ENCODE measurements at regions not wholly inside any gene's neighbourhood (a gene's known extent, or its start where the extent isn't known, plus 50 kb on each side); places are given as distances from the start of the nearest gene placed in this dataset.

GRCh38 chr9:3629495-3629894 lies 103.7 kb upstream of the RFX3 start:
- no peak overlapping the region for H3K4me3 ChIP-seq (ENCODE audit: low read depth, low read length)
- no peak for TF ChIP-seq CTCF (IDR thresholded peaks at IDR 0.05; ENCODE audit: low read depth, low read length)
- DNase-seq: no peak
- no peaks in the 10 kb centered on the region for H3K9me3 ChIP-seq
- no peaks in the 10 kb centered on the region for H3K36me3 ChIP-seq
- no peaks in the 10 kb centered on the region for H3K4me1 ChIP-seq
- peaks cover 6% of the 10 kb centered on the region; the same call in 1 of the 2 replicates for H3K27me3 ChIP-seq

DNA sequence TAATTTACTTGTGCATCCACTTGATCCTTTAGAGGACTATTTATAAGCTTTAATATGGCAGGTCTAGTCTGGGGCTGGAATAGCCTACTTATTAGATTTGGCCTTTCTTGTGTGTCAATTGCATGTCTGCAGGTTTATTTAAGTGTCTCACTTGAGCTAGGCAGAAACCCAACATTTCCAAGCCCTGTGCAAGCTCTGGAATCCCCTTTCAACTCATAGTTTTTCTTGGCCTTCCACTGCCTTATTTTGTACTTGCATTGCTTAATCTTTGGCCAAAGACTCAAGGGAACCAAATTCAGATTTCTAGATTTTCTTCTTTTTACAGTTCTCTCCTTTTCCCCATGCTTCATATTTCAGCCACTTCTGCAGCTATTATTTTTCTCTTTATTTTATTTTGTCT lies 102.4 kb upstream of the RFX3 start:
- Histone ChIP-seq H3K4me3 (ENCODE audit: low read depth, low read length) (no peak overlapping the region), H3K4me1 (no peaks in the 10 kb centered on the region), H3K9me3 (no peaks in the 10 kb centered on the region), H3K36me3 (no peaks in the 10 kb centered on the region), H3K27me3 (peaks cover 3% of the 10 kb centered on the region; the same call in 1 of the 2 replicates)
- no peak for DNase-seq
- TF ChIP-seq CTCF (IDR thresholded peaks at IDR 0.05; ENCODE audit: low read depth, low read length): no peak

DNA sequence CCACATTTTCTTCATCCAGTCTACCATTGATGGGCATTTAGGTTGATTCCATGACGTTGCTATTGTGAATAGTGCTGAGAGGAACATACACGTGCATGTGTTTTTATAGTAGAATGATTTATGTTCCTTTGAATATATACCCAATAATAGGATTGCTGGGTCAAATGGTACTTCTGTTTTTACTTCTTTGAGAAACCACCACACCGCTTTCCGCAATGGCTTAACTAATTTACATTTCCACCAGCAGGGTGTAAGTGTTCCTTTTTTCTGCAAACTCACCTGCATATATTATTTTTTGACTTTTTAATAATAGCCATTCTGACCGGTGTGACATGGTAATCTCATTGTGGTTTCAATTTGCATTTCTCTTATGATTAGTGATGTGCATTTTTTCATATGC lies 82.2 kb upstream of the RFX3 start:
- H3K4me3 ChIP-seq (ENCODE audit: low read depth, low read length): no peak overlapping the region
- no peak for TF ChIP-seq CTCF (IDR thresholded peaks at IDR 0.05; ENCODE audit: low read depth, low read length)
- no peaks in the 10 kb centered on the region for H3K9me3 ChIP-seq
- H3K36me3 ChIP-seq: no peaks in the 10 kb centered on the region
- no peaks in the 10 kb centered on the region for H3K4me1 ChIP-seq
- DNase-seq: no peak
- peaks cover 21% of the 10 kb centered on the region for H3K27me3 ChIP-seq

DNA sequence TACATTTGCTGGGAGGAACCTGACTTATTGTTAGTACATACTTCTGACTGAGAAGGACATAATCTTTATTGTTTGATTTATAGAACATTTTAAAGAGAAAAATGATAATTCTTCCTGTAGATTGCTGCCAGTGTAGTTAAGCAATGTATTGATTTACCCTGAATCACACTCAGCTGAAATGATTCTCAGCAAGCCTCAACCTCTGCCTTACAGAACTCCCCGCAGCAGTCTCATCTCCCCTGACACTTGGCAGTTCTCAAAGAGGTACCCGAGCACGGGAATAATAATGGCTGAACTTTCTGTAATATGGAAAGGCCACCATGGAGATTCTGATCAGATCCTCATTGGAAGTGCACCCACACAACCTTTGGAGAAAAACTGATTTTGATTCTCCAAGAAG lies 74.9 kb upstream of the RFX3 start:
- H3K27me3 ChIP-seq: peaks cover 16% of the 10 kb centered on the region
- H3K9me3 ChIP-seq: no peaks in the 10 kb centered on the region
- no peak overlapping the region for H3K4me3 ChIP-seq (ENCODE audit: low read depth, low read length)
- H3K36me3 ChIP-seq: no peaks in the 10 kb centered on the region
- no peak for TF ChIP-seq CTCF (IDR thresholded peaks at IDR 0.05; ENCODE audit: low read depth, low read length)
- no peaks in the 10 kb centered on the region for H3K4me1 ChIP-seq
- no peak for DNase-seq

DNA sequence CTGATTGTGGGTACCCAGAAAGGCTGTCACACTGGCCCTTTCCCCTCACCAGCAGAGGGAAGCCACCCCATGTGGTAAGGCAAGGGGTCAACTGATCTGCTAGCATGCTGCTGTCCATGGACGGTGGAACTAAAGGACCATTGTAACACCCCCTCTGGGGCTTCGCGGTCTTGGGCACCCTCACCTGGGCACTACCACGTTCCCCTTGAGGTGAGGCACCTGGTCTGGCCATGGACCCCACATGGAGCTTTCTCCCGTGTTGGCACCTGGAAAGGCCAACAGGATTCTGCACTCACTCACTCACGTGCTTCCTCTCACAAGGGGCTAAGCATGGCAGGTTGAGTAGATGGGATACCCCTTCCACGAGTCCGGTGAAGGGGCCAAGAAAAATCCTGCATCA lies 72.0 kb upstream of the RFX3 start:
- TF ChIP-seq CTCF (IDR thresholded peaks at IDR 0.05; ENCODE audit: low read depth, low read length): no peak
- Histone ChIP-seq H3K4me3 (ENCODE audit: low read depth, low read length) (no peak overlapping the region), H3K9me3 (no peaks in the 10 kb centered on the region), H3K36me3 (no peaks in the 10 kb centered on the region), H3K27me3 (no peaks in the 10 kb centered on the region), H3K4me1 (no peaks in the 10 kb centered on the region)
- no peak for DNase-seq

DNA sequence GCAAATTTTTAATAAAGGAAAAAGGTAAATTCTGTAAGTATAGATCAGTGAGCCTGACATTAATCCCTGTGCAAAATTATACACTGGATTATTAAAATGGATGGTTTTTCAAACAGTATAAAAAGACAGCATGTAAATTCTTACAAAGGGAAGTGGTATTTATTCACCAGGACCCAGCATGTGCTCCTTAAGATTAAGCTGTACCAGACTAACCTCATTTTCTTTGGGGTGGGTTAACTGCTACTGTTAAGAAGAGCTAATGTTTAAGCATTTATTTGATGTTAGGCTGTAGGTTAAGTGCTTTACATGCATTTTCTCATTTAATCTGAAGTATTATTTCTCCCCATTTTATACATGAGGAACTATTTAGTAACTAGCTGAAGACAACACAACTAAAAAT lies 60.3 kb upstream of the RFX3 start:
- no peaks in the 10 kb centered on the region for H3K36me3 ChIP-seq
- DNase-seq: no peak
- no peaks in the 10 kb centered on the region for H3K9me3 ChIP-seq
- no peaks in the 10 kb centered on the region for H3K4me1 ChIP-seq
- H3K27me3 ChIP-seq: no peaks in the 10 kb centered on the region
- TF ChIP-seq CTCF (IDR thresholded peaks at IDR 0.05; ENCODE audit: low read depth, low read length): no peak
- no peak overlapping the region for H3K4me3 ChIP-seq (ENCODE audit: low read depth, low read length)
